ENCODE measurements at regions not wholly inside any gene's neighbourhood (a gene's known extent, or its start where the extent isn't known, plus 50 kb on each side); places are given as distances from the start of the nearest gene placed in this dataset.

GRCh38 chr20:20989081-20989480, 117.1 kb downstream of the LINC00237 start:
- in situ Hi-C loops (cut with MboI; ENCODE audit: low sequenced_read_pairs in 4 of 4): no loop called here
- DNase-seq: no peak

GRCh38 chr20:20979934-20980333, 126.2 kb downstream of the LINC00237 start:
- no peak for ATAC-seq
- TF ChIP-seq CTCF (IDR thresholded peaks at IDR 0.05 in 4 of 5, conservative IDR thresholded peaks at IDR 0.05 in 1 of 5) (no peak), POLR2A (IDR thresholded peaks at IDR 0.05) (no peak)
- intact Hi-C loops (cut with DNase I; ENCODE audit: low total_unique reads): no loop called here

More at GRCh38 chr20:20989081-20989480, 117.1 kb downstream of the LINC00237 start:
- Histone ChIP-seq H3K27ac (no peak overlapping the region), H3K4me3 (no peak overlapping the region), H3K36me3 (no peaks in the 10 kb centered on the region), H3K27me3 (peaks cover 11 to 17% (median 12%) of the 10 kb centered on the region in 3 donors), H3K9me3 (no peaks in the 10 kb centered on the region), H3K4me1 (no peaks in the 10 kb centered on the region)
- ATAC-seq: no peak
- TF ChIP-seq CTCF (IDR thresholded peaks at IDR 0.05 in 4 of 5, conservative IDR thresholded peaks at IDR 0.05 in 1 of 5): no peak
- TF ChIP-seq POLR2A (IDR thresholded peaks at IDR 0.05): no peak
- intact Hi-C loops (cut with DNase I; ENCODE audit: low total_unique reads): no loop called here

GRCh38 chr20:20977786-20978185, 128.4 kb downstream of the LINC00237 start:
- H3K27ac ChIP-seq: no peak overlapping the region
- H3K4me3 ChIP-seq: no peak overlapping the region
- no peaks in the 10 kb centered on the region for H3K27me3 ChIP-seq
- in situ Hi-C loops (cut with MboI; ENCODE audit: low sequenced_read_pairs in 4 of 4): no loop called here
- H3K4me1 ChIP-seq: no peaks in the 10 kb centered on the region
- intact Hi-C loops (cut with DNase I; ENCODE audit: low total_unique reads): no loop called here
- DNase-seq (no peak), ATAC-seq (no peak)
- H3K36me3 ChIP-seq: no peaks in the 10 kb centered on the region
- H3K9me3 ChIP-seq: no peaks in the 10 kb centered on the region
- TF ChIP-seq CTCF (IDR thresholded peaks at IDR 0.05 in 4 of 5, conservative IDR thresholded peaks at IDR 0.05 in 1 of 5) (no peak), POLR2A (IDR thresholded peaks at IDR 0.05) (no peak)

More at GRCh38 chr20:20979934-20980333, 126.2 kb downstream of the LINC00237 start:
- no peak overlapping the region for H3K27ac ChIP-seq
- in situ Hi-C loops (cut with MboI; ENCODE audit: low sequenced_read_pairs in 4 of 4): no loop called here
- no peak overlapping the region for H3K4me3 ChIP-seq
- no peaks in the 10 kb centered on the region for H3K4me1 ChIP-seq
- no peaks in the 10 kb centered on the region for H3K27me3 ChIP-seq
- H3K36me3 ChIP-seq: no peaks in the 10 kb centered on the region
- H3K9me3 ChIP-seq: no peaks in the 10 kb centered on the region
- no peak for DNase-seq

GRCh38 chr20:20972490-20972889, 133.7 kb downstream of the LINC00237 start:
- intact Hi-C loops (cut with DNase I; ENCODE audit: low total_unique reads): no loop called here
- H3K27ac ChIP-seq: no peak overlapping the region

More at GRCh38 chr20:20972490-20972889, 133.7 kb downstream of the LINC00237 start:
- Histone ChIP-seq H3K9me3 (no peaks in the 10 kb centered on the region), H3K27me3 (no peaks in the 10 kb centered on the region), H3K4me1 (no peaks in the 10 kb centered on the region), H3K36me3 (no peaks in the 10 kb centered on the region), H3K4me3 (no peak overlapping the region)
- in situ Hi-C loops (cut with MboI; ENCODE audit: low sequenced_read_pairs in 4 of 4): no loop called here
- TF ChIP-seq POLR2A (IDR thresholded peaks at IDR 0.05) (no peak), CTCF (IDR thresholded peaks at IDR 0.05 in 4 of 5, conservative IDR thresholded peaks at IDR 0.05 in 1 of 5) (no peak)
- DNase-seq (no peak), ATAC-seq (no peak)
